ENCODE measurements at regions not wholly inside any gene's neighbourhood (a gene's known extent, or its start where the extent isn't known, plus 50 kb on each side); places are given as distances from the start of the nearest gene placed in this dataset.

GRCh38 chr4:180966312-180966711 lies 1276.9 kb upstream of the TENM3 start:
- DNase-seq: no peak
- H3K4me3 ChIP-seq (ENCODE audit: low read length): no peak overlapping the region
- H3F3A ChIP-seq (ENCODE audit: insufficient read depth, low read length): no peaks in the 10 kb centered on the region
- H3K79me2 ChIP-seq (ENCODE audit: low read length): no peaks in the 10 kb centered on the region
- no peak overlapping the region for H3K4me2 ChIP-seq (ENCODE audit: low read depth, low read length)
- no peaks in the 10 kb centered on the region for H3K36me3 ChIP-seq (replicated peaks; ENCODE audit: insufficient read depth, low read length)
- TF ChIP-seq CTCF (IDR thresholded peaks at IDR 0.05; ENCODE audit: low read length): no peak
- TF ChIP-seq EZH2 (optimal IDR thresholded peaks at IDR 0.05; ENCODE audit: low read depth, low read length): no peak
- no peak overlapping the region for H2AFZ ChIP-seq (ENCODE audit: low read length)
- H3K9me3 ChIP-seq (replicated peaks; ENCODE audit: insufficient read depth, low read length): no peaks in the 10 kb centered on the region
- H3K27me3 ChIP-seq (replicated peaks; ENCODE audit: insufficient read depth, low read length): no peaks in the 10 kb centered on the region
- H3K27ac ChIP-seq (ENCODE audit: low read length): no peak overlapping the region
- H4K20me1 ChIP-seq (ENCODE audit: insufficient read depth, low read length): no peaks in the 10 kb centered on the region
- no peak overlapping the region for H3K9ac ChIP-seq (ENCODE audit: low read length)
- H3K4me1 ChIP-seq (ENCODE audit: low read length): no peaks in the 10 kb centered on the region
- H3K9me2 ChIP-seq (replicated peaks; ENCODE audit: insufficient read depth, low read length): no peaks in the 10 kb centered on the region

- H3K27me3 ChIP-seq (replicated peaks; ENCODE audit: insufficient read depth, low read length): no peaks in the 10 kb centered on the region
- H3K36me3 ChIP-seq (replicated peaks; ENCODE audit: insufficient read depth, low read length): no peaks in the 10 kb centered on the region
- H3K9ac ChIP-seq (ENCODE audit: low read length): no peak overlapping the region
- H4K20me1 ChIP-seq (ENCODE audit: insufficient read depth, low read length): no peaks in the 10 kb centered on the region
- no peak overlapping the region for H3K4me3 ChIP-seq (ENCODE audit: low read length)
- H3K27ac ChIP-seq (ENCODE audit: low read length): no peak overlapping the region
- H3K79me2 ChIP-seq (ENCODE audit: low read length): no peaks in the 10 kb centered on the region
- H3K4me2 ChIP-seq (ENCODE audit: low read depth, low read length): no peak overlapping the region
- no peak for TF ChIP-seq EZH2 (optimal IDR thresholded peaks at IDR 0.05; ENCODE audit: low read depth, low read length)
- TF ChIP-seq CTCF (IDR thresholded peaks at IDR 0.05; ENCODE audit: low read length): no peak
- no peak for TF ChIP-seq EZH2phosphoT487 (IDR thresholded peaks at IDR 0.05; ENCODE audit: low read length)
- no peaks in the 10 kb centered on the region for H3K9me2 ChIP-seq (replicated peaks; ENCODE audit: insufficient read depth, low read length)
- H3F3A ChIP-seq (ENCODE audit: insufficient read depth, low read length): no peaks in the 10 kb centered on the region
- no peak overlapping the region for H2AFZ ChIP-seq (ENCODE audit: low read length)
- H3K4me1 ChIP-seq (ENCODE audit: low read length): no peaks in the 10 kb centered on the region
- H3K9me3 ChIP-seq (replicated peaks; ENCODE audit: insufficient read depth, low read length): no peaks in the 10 kb centered on the region
- no peak for DNase-seq
Measured at GRCh38 chr4:180967936-180968335, 1275.3 kb upstream of the TENM3 start.

- no peak for TF ChIP-seq EZH2phosphoT487 (IDR thresholded peaks at IDR 0.05; ENCODE audit: low read length)
- no peak for TF ChIP-seq CTCF (IDR thresholded peaks at IDR 0.05; ENCODE audit: low read length)
- no peak for TF ChIP-seq EZH2 (optimal IDR thresholded peaks at IDR 0.05; ENCODE audit: low read depth, low read length)
- no peak overlapping the region for H3K27ac ChIP-seq (ENCODE audit: low read length)
- DNase-seq: no peak
- H3K79me2 ChIP-seq (ENCODE audit: low read length): no peaks in the 10 kb centered on the region
- no peaks in the 10 kb centered on the region for H3K36me3 ChIP-seq (replicated peaks; ENCODE audit: insufficient read depth, low read length)
- no peaks in the 10 kb centered on the region for H3K27me3 ChIP-seq (replicated peaks; ENCODE audit: insufficient read depth, low read length)
- no peak overlapping the region for H3K4me3 ChIP-seq (ENCODE audit: low read length)
- H3K9me3 ChIP-seq (replicated peaks; ENCODE audit: insufficient read depth, low read length): no peaks in the 10 kb centered on the region
- no peaks in the 10 kb centered on the region for H3K4me1 ChIP-seq (ENCODE audit: low read length)
- H3F3A ChIP-seq (ENCODE audit: insufficient read depth, low read length): no peaks in the 10 kb centered on the region
- H3K9me2 ChIP-seq (replicated peaks; ENCODE audit: insufficient read depth, low read length): no peaks in the 10 kb centered on the region
- no peaks in the 10 kb centered on the region for H4K20me1 ChIP-seq (ENCODE audit: insufficient read depth, low read length)
- no peak overlapping the region for H2AFZ ChIP-seq (ENCODE audit: low read length)
- no peak overlapping the region for H3K4me2 ChIP-seq (ENCODE audit: low read depth, low read length)
- H3K9ac ChIP-seq (ENCODE audit: low read length): no peak overlapping the region
Measured at GRCh38 chr4:180973894-180974293, 1269.3 kb upstream of the TENM3 start.

Measured in MM.1S (cell line).